Fibroblast of villous mesenchyme (primary cell): ENCODE measurements at regions not wholly inside any gene's neighbourhood (a gene's known extent, or its start where the extent isn't known, plus 50 kb on each side); places are given as distances from the start of the nearest gene placed in this dataset.

Source experiments
- DNase-seq: peaks from one replicate; pipeline ENCODE4 v3.0.0-alpha.2; 2010; ENCODE audit warnings: low read depth
- H3K4me3 ChIP-seq: 2 replicates; pipeline ENCODE4 v1.5.1; 2011; ENCODE audit warnings: low read depth, mild to moderate bottlenecking, low read length
- TF ChIP-seq, protein P1 (sequence below): IDR thresholded peaks from 2 replicates; pipeline ENCODE4 v1.5.1; 2012; ENCODE audit warnings: low read depth, mild to moderate bottlenecking, low read length; ENCODE audit not compliant: insufficient read depth

DNA sequence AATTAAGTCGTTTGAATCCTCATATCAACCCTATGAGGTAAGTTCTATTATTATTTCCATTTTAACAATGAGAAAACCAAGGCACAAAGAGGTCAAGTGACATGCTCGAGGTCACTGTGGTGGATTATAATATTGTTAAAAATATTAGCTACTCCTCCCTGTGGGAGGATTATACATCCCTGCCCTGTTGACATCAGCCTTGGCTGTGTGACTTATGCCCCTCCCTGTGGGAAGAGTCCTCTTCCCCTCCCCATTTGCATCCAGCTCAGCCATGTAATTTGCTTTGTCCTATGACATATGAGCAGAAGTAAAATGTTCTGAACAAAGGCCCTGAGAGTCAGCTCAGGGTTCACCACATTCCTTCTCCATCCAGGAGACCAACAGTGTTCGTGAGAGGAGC lies 152.7 kb upstream of the ZIC3 start:
- TF ChIP-seq, protein P1, sequence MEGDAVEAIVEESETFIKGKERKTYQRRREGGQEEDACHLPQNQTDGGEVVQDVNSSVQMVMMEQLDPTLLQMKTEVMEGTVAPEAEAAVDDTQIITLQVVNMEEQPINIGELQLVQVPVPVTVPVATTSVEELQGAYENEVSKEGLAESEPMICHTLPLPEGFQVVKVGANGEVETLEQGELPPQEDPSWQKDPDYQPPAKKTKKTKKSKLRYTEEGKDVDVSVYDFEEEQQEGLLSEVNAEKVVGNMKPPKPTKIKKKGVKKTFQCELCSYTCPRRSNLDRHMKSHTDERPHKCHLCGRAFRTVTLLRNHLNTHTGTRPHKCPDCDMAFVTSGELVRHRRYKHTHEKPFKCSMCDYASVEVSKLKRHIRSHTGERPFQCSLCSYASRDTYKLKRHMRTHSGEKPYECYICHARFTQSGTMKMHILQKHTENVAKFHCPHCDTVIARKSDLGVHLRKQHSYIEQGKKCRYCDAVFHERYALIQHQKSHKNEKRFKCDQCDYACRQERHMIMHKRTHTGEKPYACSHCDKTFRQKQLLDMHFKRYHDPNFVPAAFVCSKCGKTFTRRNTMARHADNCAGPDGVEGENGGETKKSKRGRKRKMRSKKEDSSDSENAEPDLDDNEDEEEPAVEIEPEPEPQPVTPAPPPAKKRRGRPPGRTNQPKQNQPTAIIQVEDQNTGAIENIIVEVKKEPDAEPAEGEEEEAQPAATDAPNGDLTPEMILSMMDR = no peak
- H3K4me3 ChIP-seq = no peak overlapping the region
- DNase-seq = no peak

DNA sequence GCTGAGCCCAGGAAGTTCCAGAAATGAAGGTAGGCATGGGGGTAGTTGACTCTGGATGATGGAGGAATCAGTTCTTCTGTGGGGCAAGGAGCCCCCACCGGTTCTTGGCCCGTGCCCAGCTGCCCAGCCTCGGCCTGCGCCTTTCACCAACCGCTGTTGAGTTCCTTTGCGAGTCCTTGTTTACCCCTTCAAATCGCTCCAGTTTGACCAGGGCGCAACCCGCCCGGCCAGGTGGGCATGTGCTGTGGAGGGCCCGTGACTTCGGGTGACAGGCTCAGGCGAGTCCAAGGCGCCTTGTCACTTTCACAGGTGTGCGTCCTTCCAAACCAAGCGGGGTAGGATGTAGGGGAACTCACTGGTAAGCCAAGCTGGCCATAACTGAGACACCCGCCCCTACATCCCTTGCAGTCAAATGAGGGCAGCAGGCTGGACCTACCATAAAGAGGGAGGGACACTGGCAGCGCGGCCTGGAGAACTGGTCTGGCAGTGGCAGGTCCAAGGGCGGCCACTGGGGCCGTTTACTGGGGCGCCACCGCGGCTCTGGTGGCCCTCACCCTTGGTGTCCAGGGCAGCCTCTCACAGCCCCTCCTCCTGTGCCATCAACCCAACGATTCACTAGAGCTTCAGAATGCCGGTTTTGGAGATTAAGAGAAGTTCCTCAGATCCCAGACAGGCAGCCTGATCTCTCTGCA lies 160.3 kb upstream of the ZIC3 start:
- TF ChIP-seq, protein P1 = no peak
- no peak for DNase-seq
- no peak overlapping the region for H3K4me3 ChIP-seq

DNA sequence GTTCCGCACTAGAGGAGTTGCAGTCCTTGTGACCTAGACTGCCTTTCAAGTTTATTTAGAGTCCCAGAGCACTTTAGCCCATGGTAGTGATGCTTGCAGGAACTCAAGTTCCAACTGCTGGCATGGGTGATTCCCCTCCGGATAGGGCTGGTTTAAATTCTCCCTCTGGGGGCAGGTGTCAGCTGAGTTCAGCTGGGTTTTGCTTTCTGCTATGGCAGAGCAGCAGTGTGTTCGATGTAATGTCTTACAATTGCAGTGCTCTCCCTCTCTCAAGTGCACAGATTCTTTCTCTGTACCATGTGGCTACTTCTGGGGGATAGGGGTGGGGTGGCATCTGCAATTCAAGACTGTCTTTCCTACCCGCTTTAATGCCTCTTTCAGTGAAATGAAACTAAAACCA lies 164.8 kb upstream of the ZIC3 start:
- no peak for DNase-seq
- TF ChIP-seq, protein P1 = no peak
- H3K4me3 ChIP-seq = no peak overlapping the region

DNA sequence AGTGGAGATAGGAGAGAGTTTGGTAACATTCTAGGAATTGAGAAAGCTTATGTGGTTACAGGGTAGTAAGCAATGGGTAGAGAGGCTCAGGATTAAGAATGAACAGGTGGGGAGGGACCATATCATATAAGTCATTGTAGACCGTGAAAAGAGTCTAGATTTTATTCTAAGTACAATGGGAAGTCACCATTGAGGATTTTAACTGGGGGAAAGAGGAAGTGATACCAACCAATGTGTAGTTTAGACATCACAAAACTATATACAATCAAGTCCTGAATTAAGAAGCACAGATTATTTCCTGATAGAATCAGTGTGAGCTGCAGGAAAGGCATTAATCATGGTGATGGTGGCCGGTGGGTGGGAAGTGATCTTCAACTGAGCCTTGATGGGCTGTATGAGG lies 178.3 kb upstream of the ZIC3 start:
- no peak for DNase-seq
- TF ChIP-seq, protein P1 = no peak
- H3K4me3 ChIP-seq = no peak overlapping the region

DNA sequence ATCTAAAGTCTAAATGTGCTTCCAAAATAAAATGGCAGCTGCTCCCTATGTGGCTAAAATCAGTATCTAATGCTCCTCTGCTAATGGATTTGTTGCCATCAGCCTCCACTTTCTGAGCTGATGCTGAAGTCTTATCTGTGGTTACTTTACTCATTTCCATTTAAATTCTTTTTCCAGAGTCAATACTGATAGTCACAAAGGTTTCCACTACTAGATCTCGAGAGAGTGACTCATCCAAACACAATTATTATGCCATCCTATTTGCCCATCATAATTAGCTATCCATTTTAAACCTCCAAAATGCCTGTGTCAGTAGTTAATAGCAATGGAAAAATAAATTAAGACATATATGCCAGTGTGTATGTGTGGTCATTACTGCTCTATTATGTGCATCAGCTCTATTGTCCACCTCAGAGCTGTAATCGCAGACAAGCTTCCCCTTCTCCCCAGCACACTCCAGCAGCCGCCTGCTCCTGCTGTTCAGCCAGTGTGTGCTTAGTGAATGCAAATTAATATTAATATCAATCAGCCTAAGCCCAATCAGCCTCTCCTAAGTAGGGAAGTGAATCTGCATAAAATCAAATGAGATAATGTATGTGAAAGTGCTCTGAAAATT lies 199.8 kb upstream of the ZIC3 start:
- H3K4me3 ChIP-seq = no peak overlapping the region
- TF ChIP-seq, protein P1 = no peak
- DNase-seq = no peak

DNA sequence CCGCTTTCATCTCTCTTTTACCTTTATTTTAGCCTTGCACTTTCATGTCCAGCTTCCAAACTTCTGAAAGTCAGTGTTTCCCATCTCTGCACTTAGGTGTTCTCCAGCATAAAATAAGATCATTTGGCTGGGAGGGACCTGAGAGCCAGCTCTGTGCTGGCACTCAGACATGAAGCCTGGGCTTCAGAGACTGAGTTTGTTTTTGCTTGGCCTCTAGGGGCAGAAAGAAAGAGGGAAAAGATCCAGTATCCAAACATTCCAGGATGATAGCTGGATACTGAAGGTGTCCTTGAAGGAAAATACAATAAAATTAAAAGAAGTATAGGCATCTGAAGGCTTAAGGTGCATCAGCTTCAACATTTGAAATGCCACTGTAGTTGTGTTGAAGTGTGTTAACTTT lies 202.4 kb upstream of the ZIC3 start:
- TF ChIP-seq, protein P1 = no peak
- no peak for DNase-seq
- H3K4me3 ChIP-seq = no peak overlapping the region
